IMR-90 (cell line): ENCODE measurements at regions not wholly inside any gene's neighbourhood (a gene's known extent, or its start where the extent isn't known, plus 50 kb on each side); places are given as distances from the start of the nearest gene placed in this dataset.

Source experiments
- CTCF ChIP-seq: conservative IDR thresholded peaks from 2 replicates; pipeline ENCODE4 v1.5.1; 2012; ENCODE audit warnings: mild to moderate bottlenecking, low read depth, low read length, improper control_type of control experiment
- FOS ChIP-seq: fragments of 150-350 bp; IDR thresholded peaks from 2 replicates; pipeline ENCODE4 v1.6.1; 2016; ENCODE audit warnings: low read depth, low read length
- MAFK ChIP-seq: IDR thresholded peaks from 2 replicates; pipeline ENCODE4 v1.6.1; 2012; ENCODE audit warnings: low read depth, low read length, improper control_type of control experiment
- MXI1 ChIP-seq: IDR thresholded peaks from 2 replicates; pipeline ENCODE4 v1.6.1; 2012; ENCODE audit warnings: low read depth, mild to moderate bottlenecking, low read length, moderate library complexity, borderline replicate concordance
- POLR2A ChIP-seq: IDR thresholded peaks from 2 replicates; pipeline ENCODE4 v1.6.1; 2012; ENCODE audit warnings: mild to moderate bottlenecking, low read depth, low read length
- RAD21 ChIP-seq: IDR thresholded peaks from 2 replicates; pipeline ENCODE4 v1.6.1; 2012; ENCODE audit warnings: low read length, improper control_type of control experiment

- no peak for TF ChIP-seq CTCF
- TF ChIP-seq POLR2A, result no peak
- TF ChIP-seq MXI1, result no peak
- no peak for TF ChIP-seq MAFK
- no peak for TF ChIP-seq RAD21
- no peak for TF ChIP-seq FOS
Measured at GRCh38 chr3:110973263-110973895, 98.2 kb upstream of the NECTIN3 start.
